Brain microvascular endothelial cell (primary cell): ENCODE measurements at regions not wholly inside any gene's neighbourhood (a gene's known extent, or its start where the extent isn't known, plus 50 kb on each side); places are given as distances from the start of the nearest gene placed in this dataset.
"Not testable (repeated sequence)": the region's sequence is repeated elsewhere in the genome, so short reads cannot be mapped to it uniquely, and the experiment has no call there.

Experiments
- DNase-seq: peaks from one replicate; pipeline ENCODE4 v3.0.0-alpha.2; 2020
- H3K27ac ChIP-seq: fragments of 250-450 bp; sonication (Bioruptor Pico); 2 replicates; pipeline ENCODE4 v1.5.1; 2020; ENCODE audit warnings: mild to moderate bottlenecking, moderate library complexity
- H3K27me3 ChIP-seq: fragments of 250-450 bp; sonication (Bioruptor Pico); replicated peaks from 2 replicates; pipeline ENCODE4 v1.5.1; 2020; ENCODE audit warnings: mild to moderate bottlenecking
- H3K36me3 ChIP-seq: fragments of 250-450 bp; sonication (Bioruptor Pico); replicated peaks from 2 replicates; pipeline ENCODE4 v1.5.1; 2020; ENCODE audit warnings: mild to moderate bottlenecking
- H3K4me3 ChIP-seq: 2 replicates; pipeline ENCODE4 v1.5.1; 2011; ENCODE audit warnings: low read depth, mild to moderate bottlenecking, control low read depth, low read length, moderate library complexity
- in situ Hi-C: cut with HindIII; loops from 2 replicates; pipeline ENCODE4 v1.10.0; 2017; ENCODE audit warnings: low sequenced_read_pairs, low pct_ligation_motif_present
- TF ChIP-seq, protein P1 (sequence below): IDR thresholded peaks from 2 replicates; pipeline ENCODE4 v1.5.1; 2011; ENCODE audit warnings: low read depth, mild to moderate bottlenecking, moderate library complexity, low read length, control low read depth, inconsistent platforms; ENCODE audit errors: missing control alignments

DNA sequence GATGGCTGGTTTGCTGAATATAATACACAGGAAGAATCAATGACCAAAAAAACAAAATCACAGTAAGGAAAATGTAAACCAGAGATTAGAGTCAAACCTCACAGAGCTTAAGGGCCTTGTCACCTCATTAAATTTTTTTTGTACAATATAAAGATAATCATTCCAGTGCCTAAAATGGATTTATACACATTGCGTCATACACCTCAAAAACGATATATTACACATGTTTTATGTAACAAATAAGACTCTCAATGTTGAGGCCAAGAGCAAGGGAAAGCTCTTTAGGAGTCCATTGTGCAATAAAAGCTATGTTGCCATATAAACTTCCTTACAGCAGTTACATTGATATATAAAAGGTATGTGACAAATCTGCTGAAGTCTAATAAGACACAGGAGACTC is 856.7 kb upstream of the SLITRK1 start:
- DNase-seq = no peak
- no peak overlapping the region for H3K4me3 ChIP-seq
- in situ Hi-C loops = no loop called here
- TF ChIP-seq, protein P1, sequence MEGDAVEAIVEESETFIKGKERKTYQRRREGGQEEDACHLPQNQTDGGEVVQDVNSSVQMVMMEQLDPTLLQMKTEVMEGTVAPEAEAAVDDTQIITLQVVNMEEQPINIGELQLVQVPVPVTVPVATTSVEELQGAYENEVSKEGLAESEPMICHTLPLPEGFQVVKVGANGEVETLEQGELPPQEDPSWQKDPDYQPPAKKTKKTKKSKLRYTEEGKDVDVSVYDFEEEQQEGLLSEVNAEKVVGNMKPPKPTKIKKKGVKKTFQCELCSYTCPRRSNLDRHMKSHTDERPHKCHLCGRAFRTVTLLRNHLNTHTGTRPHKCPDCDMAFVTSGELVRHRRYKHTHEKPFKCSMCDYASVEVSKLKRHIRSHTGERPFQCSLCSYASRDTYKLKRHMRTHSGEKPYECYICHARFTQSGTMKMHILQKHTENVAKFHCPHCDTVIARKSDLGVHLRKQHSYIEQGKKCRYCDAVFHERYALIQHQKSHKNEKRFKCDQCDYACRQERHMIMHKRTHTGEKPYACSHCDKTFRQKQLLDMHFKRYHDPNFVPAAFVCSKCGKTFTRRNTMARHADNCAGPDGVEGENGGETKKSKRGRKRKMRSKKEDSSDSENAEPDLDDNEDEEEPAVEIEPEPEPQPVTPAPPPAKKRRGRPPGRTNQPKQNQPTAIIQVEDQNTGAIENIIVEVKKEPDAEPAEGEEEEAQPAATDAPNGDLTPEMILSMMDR = no peak
- no peaks in the 10 kb centered on the region for H3K27me3 ChIP-seq
- H3K27ac ChIP-seq = no peak overlapping the region
- H3K36me3 ChIP-seq = no peaks in the 10 kb centered on the region

DNA sequence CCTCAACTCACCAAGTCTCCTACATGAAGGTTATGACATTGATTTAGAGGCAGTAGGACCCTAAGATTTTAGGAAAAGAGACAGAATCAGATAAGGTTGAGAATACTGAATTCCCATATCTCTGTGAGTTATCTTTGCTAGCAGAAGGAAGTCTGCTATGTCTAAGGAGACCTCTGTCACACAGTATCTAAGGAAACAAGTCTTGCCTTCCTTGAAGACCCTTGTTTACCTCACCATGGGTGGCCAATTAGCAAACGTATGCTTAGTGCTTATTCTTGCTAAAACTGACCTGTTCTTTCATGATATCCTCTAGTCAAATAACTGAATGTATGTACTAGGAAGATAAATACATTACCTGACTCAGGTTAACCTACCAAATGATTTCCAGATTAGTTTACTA is 855.4 kb upstream of the SLITRK1 start:
- Histone ChIP-seq H3K27ac (no peak overlapping the region), H3K4me3 (no peak overlapping the region), H3K27me3 (no peaks in the 10 kb centered on the region), H3K36me3 (no peaks in the 10 kb centered on the region)
- in situ Hi-C loops = no loop called here
- TF ChIP-seq, protein P1 = no peak
- no peak for DNase-seq

DNA sequence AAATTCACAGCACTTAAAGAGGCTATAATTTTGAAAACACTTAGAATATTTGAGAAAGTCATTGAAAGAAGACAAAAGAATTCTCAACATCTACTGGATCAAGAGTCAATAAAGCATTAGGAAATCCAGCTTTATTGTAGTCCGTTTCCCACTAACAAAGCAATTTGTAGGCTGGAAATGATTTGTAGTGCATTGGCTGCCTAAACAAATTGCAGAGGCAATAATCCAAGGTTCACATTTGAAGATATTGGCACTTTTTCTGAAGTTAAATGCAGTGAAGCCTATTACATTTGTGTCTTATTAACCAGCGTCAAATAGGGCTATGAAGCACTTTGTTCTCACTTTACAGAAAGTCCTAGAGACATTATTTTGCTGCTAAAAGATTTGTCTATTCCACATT is 848.1 kb upstream of the SLITRK1 start:
- DNase-seq = no peak
- TF ChIP-seq, protein P1 = no peak
- no peaks in the 10 kb centered on the region for H3K27me3 ChIP-seq

DNA sequence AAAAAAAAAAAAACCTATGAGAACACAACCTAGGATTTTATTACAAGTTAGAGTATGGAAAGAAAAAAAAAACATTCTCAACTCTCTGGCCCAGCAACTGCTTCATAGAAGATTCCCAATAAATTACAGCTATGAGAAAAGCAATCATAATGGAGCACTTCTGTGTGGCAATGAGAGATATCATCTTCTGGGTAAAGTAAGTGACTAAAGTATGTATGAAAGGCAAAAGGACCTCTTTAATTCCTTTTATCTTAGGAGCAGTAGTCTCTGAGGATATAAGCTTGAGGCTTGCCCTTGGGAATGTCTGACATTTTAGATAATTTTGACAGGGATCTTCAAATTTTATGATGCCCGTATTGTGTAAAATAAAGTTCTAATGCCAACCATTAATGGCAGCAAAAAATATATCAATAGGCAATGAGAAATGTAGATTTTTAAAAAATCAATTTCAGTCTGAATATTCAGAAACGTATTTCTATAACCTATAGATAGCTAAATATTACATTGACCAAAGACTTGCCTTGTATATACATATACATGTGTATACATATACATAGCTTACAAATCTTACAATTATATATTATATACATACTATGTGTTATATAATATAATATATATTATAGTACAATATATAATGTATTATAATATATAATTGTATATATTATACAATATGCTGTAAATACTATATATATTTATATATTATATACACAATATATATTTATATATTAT is 823.9 kb upstream of the SLITRK1 start:
- Histone ChIP-seq H3K36me3 (no peaks in the 10 kb centered on the region), H3K4me3 (no peak overlapping the region), H3K27me3 (no peaks in the 10 kb centered on the region), H3K27ac (no peak overlapping the region)
- DNase-seq = no peak
- TF ChIP-seq, protein P1 = no peak
- in situ Hi-C loops = no loop called here

More for the DNA sequence above, 848.1 kb upstream of the SLITRK1 start:
- in situ Hi-C loops = no loop called here
- Histone ChIP-seq H3K27ac (no peak overlapping the region), H3K4me3 (no peak overlapping the region), H3K36me3 (no peaks in the 10 kb centered on the region)

DNA sequence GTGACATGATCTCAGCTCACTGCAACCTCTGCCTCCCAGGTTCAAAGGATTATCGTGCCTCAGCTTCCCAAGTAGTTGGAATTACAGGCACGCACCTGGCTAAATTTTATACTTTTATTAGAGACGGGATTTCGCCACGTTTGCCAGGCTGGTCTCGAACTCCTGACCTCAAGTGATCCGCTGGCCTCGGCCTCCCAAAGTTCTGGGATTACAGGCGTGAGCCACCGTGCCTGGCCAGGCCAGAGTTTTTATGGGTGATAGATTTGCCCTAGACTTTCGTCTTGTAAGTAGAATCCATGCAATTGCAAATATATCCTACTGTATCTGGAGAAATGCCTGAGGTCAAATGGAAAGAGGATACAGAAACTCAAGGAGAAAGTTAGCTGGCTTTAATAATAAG is 819.9 kb upstream of the SLITRK1 start:
- TF ChIP-seq, protein P1 = no peak
- in situ Hi-C loops = no loop called here
- Histone ChIP-seq H3K4me3 (no peak overlapping the region), H3K27me3 (no peaks in the 10 kb centered on the region), H3K27ac (no peak overlapping the region), H3K36me3 (no peaks in the 10 kb centered on the region)
- DNase-seq = no peak

DNA sequence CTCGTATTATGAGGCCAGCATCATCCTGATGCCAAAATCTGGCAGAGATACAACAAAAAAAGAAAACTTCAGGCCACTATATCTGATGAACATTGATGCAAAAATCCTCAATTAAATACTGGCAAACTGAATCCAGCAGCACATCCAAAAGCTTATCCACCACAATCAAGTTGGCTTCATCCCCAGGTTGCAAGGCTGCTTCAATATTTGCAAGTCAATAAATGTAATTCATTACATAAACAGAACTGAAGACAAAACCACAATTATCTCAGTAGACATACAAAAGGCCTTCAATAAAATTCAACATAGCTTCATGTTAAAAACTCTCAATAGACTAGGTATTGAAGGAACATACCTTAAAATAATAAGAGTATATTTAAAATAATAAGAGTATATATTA is 815.3 kb upstream of the SLITRK1 start:
- DNase-seq, H3K4me3 ChIP-seq, H3K27me3 ChIP-seq, H3K27ac ChIP-seq, in situ Hi-C loops, H3K36me3 ChIP-seq: not testable (repeated sequence)
